GM12892 (cell line): ENCODE measurements at regions not wholly inside any gene's neighbourhood (a gene's known extent, or its start where the extent isn't known, plus 50 kb on each side); places are given as distances from the start of the nearest gene placed in this dataset.

Experiments used
- POLR2A ChIP-seq: IDR thresholded peaks from 2 replicates; pipeline ENCODE4 v1.6.1; 2011; ENCODE audit warnings: low read depth, low read length, control low read depth
- POLR2AphosphoS5 ChIP-seq: IDR thresholded peaks from 2 replicates; pipeline ENCODE4 v1.6.1; 2011; ENCODE audit warnings: low read depth, low read length, control low read depth
- TAF1 ChIP-seq: IDR thresholded peaks from 2 replicates; pipeline ENCODE4 v1.6.1; 2011; ENCODE audit warnings: low read depth, mild to moderate bottlenecking, control low read depth, low read length, borderline replicate concordance

GRCh38 chr4:4734425-4734824 is 125.0 kb upstream of the MSX1 start:
- no peak for TF ChIP-seq POLR2A
- no peak for TF ChIP-seq TAF1
- TF ChIP-seq POLR2AphosphoS5: no peak
